PC-9 (cell line): ENCODE measurements at regions not wholly inside any gene's neighbourhood (a gene's known extent, or its start where the extent isn't known, plus 50 kb on each side); places are given as distances from the start of the nearest gene placed in this dataset.

Experiments used
- BruUV-seq: library from RNA; stranded (reverse); fragments of 400-500 nt; replicated peaks from 2 replicates; lab custom pipeline; 2021; lab: Mats Ljungman, UMichigan
- CTCF ChIA-PET: fragments of 300-600 bp; sonication (Branson Sonifier 250); formaldehyde crosslinking; loops from one replicate; lab custom pipeline; 2022; ENCODE audit warnings: antibody characterized with exemption; lab: Charles Lee
- POLR2A ChIA-PET: fragments of 300-600 bp; sonication (Branson Sonifier 250); formaldehyde crosslinking; loops from one replicate; lab custom pipeline; 2022; ENCODE audit warnings: antibody characterized with exemption; ENCODE audit not compliant: unreplicated experiment; lab: Charles Lee
- DNase-seq, 2 experiments: peaks; one replicate each; pipeline versions ENCODE4 v3.0.0 to v3.0.0-alpha.2; 2015 to 2022; ENCODE audit warnings: mixed read lengths in 1 of 2
- H2AFZ ChIP-seq: fragments of 200-600 bp; sonication (generic); 2 replicates; pipeline ENCODE4 v1.8.1; 2017; ENCODE audit warnings: antibody characterized with exemption
- H3F3A ChIP-seq: fragments of 200-600 bp; sonication (generic); 2 replicates; pipeline ENCODE4 v1.8.1; 2017; ENCODE audit warnings: antibody characterized with exemption, mild to moderate bottlenecking, low read depth; ENCODE audit not compliant: insufficient read depth
- H3K27ac ChIP-seq: fragments of 200-600 bp; sonication (generic); 2 replicates; pipeline ENCODE4 v1.6.1; 2016; ENCODE audit warnings: mixed run types
- H3K27me3 ChIP-seq: fragments of 200-600 bp; sonication (generic); 2 replicates; pipeline ENCODE4 v1.6.1; 2016; ENCODE audit warnings: low read depth, mixed run types; ENCODE audit not compliant: insufficient read depth
- H3K36me3 ChIP-seq: fragments of 200-600 bp; sonication (generic); 2 replicates; pipeline ENCODE4 v1.6.1; 2016; ENCODE audit warnings: low read depth, mixed run types
- H3K4me1 ChIP-seq: fragments of 200-600 bp; sonication (generic); replicated peaks from 2 replicates; pipeline ENCODE4 v1.6.1; 2016; ENCODE audit warnings: mixed run types; ENCODE audit not compliant: insufficient read depth
- H3K4me2 ChIP-seq: fragments of 200-600 bp; sonication (generic); 2 replicates; pipeline ENCODE4 v1.6.1; 2017; ENCODE audit warnings: mixed run types
- H3K4me3 ChIP-seq: fragments of 200-600 bp; sonication (generic); 2 replicates; pipeline ENCODE4 v1.6.1; 2016; ENCODE audit warnings: mixed run types
- H3K79me2 ChIP-seq: fragments of 200-600 bp; sonication (generic); 2 replicates; pipeline ENCODE4 v1.6.1; 2017; ENCODE audit warnings: low read depth, mixed run types
- H3K9me2 ChIP-seq: fragments of 200-600 bp; sonication (generic); 2 replicates; pipeline ENCODE4 v1.8.1; 2017; ENCODE audit warnings: mild to moderate bottlenecking; ENCODE audit not compliant: insufficient read depth
- H3K9me3 ChIP-seq: fragments of 200-600 bp; sonication (generic); 2 replicates; pipeline ENCODE4 v1.8.1; 2016; ENCODE audit warnings: low read depth; ENCODE audit not compliant: insufficient read depth
- H4K20me1 ChIP-seq: fragments of 200-600 bp; sonication (generic); 2 replicates; pipeline ENCODE4 v1.8.1; 2017; ENCODE audit not compliant: insufficient read depth
- CTCF ChIP-seq: fragments of 200-600 bp; sonication (generic); conservative IDR thresholded peaks from 2 replicates; pipeline ENCODE4 v1.6.1; 2017; ENCODE audit warnings: mixed run types, antibody characterized with exemption, mild to moderate bottlenecking, moderate library complexity
- EZH2 ChIP-seq: fragments of 200-600 bp; sonication (generic); IDR thresholded peaks from 2 replicates; pipeline ENCODE4 v1.8.0; 2017; ENCODE audit warnings: antibody characterized with exemption, low read depth
- intact Hi-C: fragments of 100-400 bp; cut with micrococcal nuclease; formaldehyde crosslinking; loops from one replicate; pipeline ENCODE4 v1.10.0; 2022; ENCODE audit not compliant: unreplicated experiment

DNA sequence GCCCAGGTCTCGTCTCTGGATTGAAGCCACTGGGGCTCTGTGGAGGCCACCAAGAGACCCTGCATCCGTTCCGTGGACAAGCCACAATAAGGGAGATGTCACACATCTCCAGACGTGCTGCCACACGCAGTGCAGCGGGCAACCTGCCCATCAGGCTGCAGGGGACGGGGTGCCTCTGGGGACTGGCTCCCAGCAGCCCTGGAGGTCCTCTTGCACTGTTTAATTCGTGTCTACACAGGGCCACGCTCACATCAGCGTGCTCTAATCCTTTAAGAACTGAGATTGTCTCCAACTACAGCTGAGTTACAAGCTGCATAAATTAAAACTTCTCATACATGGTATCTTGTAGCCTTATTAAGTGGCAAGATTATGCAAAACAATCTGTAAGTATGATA, 1232.2 kb downstream of the BRD1 start:
- no peak for DNase-seq
- Histone ChIP-seq H2AFZ (no peak overlapping the region), H3K9me2 (no peaks in the 10 kb centered on the region), H4K20me1 (no peaks in the 10 kb centered on the region), H3K36me3 (no peaks in the 10 kb centered on the region), H3K4me2 (no peak overlapping the region), H3K79me2 (no peaks in the 10 kb centered on the region), H3F3A (no peaks in the 10 kb centered on the region), H3K9me3 (no peaks in the 10 kb centered on the region), H3K4me3 (no peak overlapping the region), H3K27ac (no peak overlapping the region), H3K4me1 (no peaks in the 10 kb centered on the region), H3K27me3 (peaks cover 100% of the 10 kb centered on the region)
- intact Hi-C loops, result no loop called here
- no TSS peak for BruUV-seq
- ChIA-PET CTCF (no interaction called here), POLR2A (no interaction called here)
- TF ChIP-seq CTCF (no peak), EZH2 (no peak)

GRCh38 chr22:48594757-48595510, 1232.7 kb downstream of the BRD1 start:
- POLR2A ChIA-PET, result no interaction called here
- intact Hi-C loops, result no loop called here

DNA sequence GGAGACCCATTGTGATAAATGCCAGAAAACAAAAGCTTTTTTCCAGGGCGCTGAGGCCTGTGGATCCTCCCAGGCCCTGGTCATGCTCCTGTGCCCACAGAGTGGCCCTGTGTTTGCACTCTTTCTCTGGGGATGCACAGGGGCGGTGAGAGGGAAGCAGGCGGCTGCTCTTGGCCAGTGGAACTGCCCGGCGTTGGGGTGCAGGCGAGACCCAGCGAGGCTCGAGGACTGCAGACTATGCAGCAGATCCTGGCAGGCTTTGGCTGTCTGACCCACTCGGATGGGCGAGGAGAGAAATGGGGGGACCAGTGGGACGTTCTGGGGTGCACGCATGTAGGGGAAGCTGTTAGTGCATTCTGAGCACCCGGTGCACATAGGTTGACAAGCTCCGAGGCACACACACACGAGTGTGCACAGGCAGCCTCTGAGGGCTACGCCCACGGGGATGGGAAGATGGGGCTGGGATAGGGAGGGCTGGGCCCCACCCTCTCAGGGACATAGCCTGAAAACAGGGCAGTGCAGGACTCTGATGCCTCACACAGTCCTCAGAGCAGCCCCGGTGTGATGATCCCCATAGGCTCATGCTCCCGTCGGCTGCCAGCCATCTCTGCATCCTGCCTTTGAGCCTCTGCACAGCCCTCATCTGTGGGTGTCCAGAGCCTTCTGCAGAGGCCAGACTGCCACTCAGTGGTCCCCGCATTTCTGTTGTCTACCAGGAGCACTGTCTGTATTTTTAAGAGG, 1233.5 kb downstream of the BRD1 start:
- BruUV-seq, result no TSS peak
- Histone ChIP-seq H3K27ac (no peak overlapping the region), H3F3A (no peaks in the 10 kb centered on the region), H3K4me2 (no peak overlapping the region), H3K36me3 (no peaks in the 10 kb centered on the region), H3K9me2 (no peaks in the 10 kb centered on the region), H3K27me3 (peaks cover 100% of the 10 kb centered on the region), H3K79me2 (no peaks in the 10 kb centered on the region), H3K9me3 (no peaks in the 10 kb centered on the region), H2AFZ (no peak overlapping the region), H4K20me1 (no peaks in the 10 kb centered on the region), H3K4me1 (no peaks in the 10 kb centered on the region), H3K4me3 (no peak overlapping the region)
- ChIA-PET CTCF (no interaction called here), POLR2A (no interaction called here)
- intact Hi-C loops, result no loop called here
- TF ChIP-seq CTCF (no peak), EZH2 (no peak)
- DNase-seq, result no peak

More at GRCh38 chr22:48594757-48595510, 1232.7 kb downstream of the BRD1 start:
- no peaks in the 10 kb centered on the region for H3K36me3 ChIP-seq
- H3K9me3 ChIP-seq, result no peaks in the 10 kb centered on the region
- no peaks in the 10 kb centered on the region for H3F3A ChIP-seq
- no peak overlapping the region for H3K27ac ChIP-seq
- no TSS peak for BruUV-seq
- TF ChIP-seq CTCF (no peak), EZH2 (no peak)
- DNase-seq, result no peak
- H3K79me2 ChIP-seq, result no peaks in the 10 kb centered on the region
- H3K4me1 ChIP-seq, result no peaks in the 10 kb centered on the region
- H3K27me3 ChIP-seq, result peaks cover 100% of the 10 kb centered on the region
- H4K20me1 ChIP-seq, result no peaks in the 10 kb centered on the region
- H3K9me2 ChIP-seq, result no peaks in the 10 kb centered on the region
- H3K4me3 ChIP-seq, result no peak overlapping the region
- no peak overlapping the region for H3K4me2 ChIP-seq
- H2AFZ ChIP-seq, result no peak overlapping the region
- CTCF ChIA-PET, result no interaction called here
